Caco-2 (cell line): ENCODE measurements at regions not wholly inside any gene's neighbourhood (a gene's known extent, or its start where the extent isn't known, plus 50 kb on each side); places are given as distances from the start of the nearest gene placed in this dataset.

Source experiments
- BruUV-seq: library from RNA; stranded (reverse); fragments of 400-500 nt; replicated peaks from 2 replicates; lab custom pipeline; 2021; lab: Mats Ljungman, UMichigan
- CTCF ChIA-PET: fragments of 300-600 bp; sonication (Branson Sonifier 250); formaldehyde crosslinking; loops from one replicate; lab custom pipeline; 2022; ENCODE audit warnings: antibody characterized with exemption; lab: Charles Lee
- POLR2A ChIA-PET: fragments of 300-600 bp; sonication (Branson Sonifier 250); formaldehyde crosslinking; loops from one replicate; lab custom pipeline; 2022; ENCODE audit warnings: antibody characterized with exemption; lab: Charles Lee
- DNase-seq, 2 experiments: peaks; one replicate each; pipeline versions ENCODE4 v3.0.0 to v3.0.0-alpha.2; 2020 to 2022
- H3K27me3 ChIP-seq: replicated peaks from 2 replicates; pipeline ENCODE4 v1.6.0; 2011; ENCODE audit warnings: low read length; ENCODE audit not compliant: control insufficient read depth, insufficient read depth
- H3K36me3 ChIP-seq: 2 replicates; pipeline ENCODE4 v1.5.1; 2011; ENCODE audit warnings: low read length; ENCODE audit not compliant: control insufficient read depth, insufficient read depth
- H3K4me1 ChIP-seq: fragments of 250-450 bp; sonication (Bioruptor Pico); 2 replicates; pipeline ENCODE4 v1.5.1; 2020; ENCODE audit warnings: mild to moderate bottlenecking
- H3K4me3 ChIP-seq: 2 replicates; pipeline ENCODE4 v1.5.1; 2011; ENCODE audit warnings: low read depth, mild to moderate bottlenecking, control low read depth, low read length
- H3K9me3 ChIP-seq: fragments of 250-450 bp; sonication (Bioruptor Pico); 2 replicates; pipeline ENCODE4 v1.5.1; 2020; ENCODE audit warnings: mild to moderate bottlenecking, moderate library complexity
- H3K27ac Mint-ChIP-seq: one replicate; pipeline ENCODE4 v1.8.0; 2022; ENCODE audit warnings: mixed read lengths; ENCODE audit not compliant: unreplicated experiment
- H3K27me3 Mint-ChIP-seq: one replicate; pipeline ENCODE4 v1.8.0; 2022; ENCODE audit warnings: mixed read lengths; ENCODE audit not compliant: insufficient read depth, unreplicated experiment
- H3K36me3 Mint-ChIP-seq: one replicate; pipeline ENCODE4 v1.8.0; 2022; ENCODE audit warnings: mild to moderate bottlenecking, mixed read lengths; ENCODE audit not compliant: insufficient read depth, unreplicated experiment
- H3K4me1 Mint-ChIP-seq: one replicate; pipeline ENCODE4 v1.8.0; 2022; ENCODE audit warnings: low read depth, mixed read lengths; ENCODE audit not compliant: unreplicated experiment
- H3K4me3 Mint-ChIP-seq: one replicate; pipeline ENCODE4 v1.8.0; 2022; ENCODE audit warnings: mild to moderate bottlenecking, moderate library complexity, mixed read lengths; ENCODE audit not compliant: unreplicated experiment
- H3K9me3 Mint-ChIP-seq: one replicate; pipeline ENCODE4 v1.8.0; 2022; ENCODE audit warnings: mixed read lengths; ENCODE audit not compliant: unreplicated experiment
- CTCF ChIP-seq, 2 experiments: fragments of 200-600 bp in 1 of 2; IDR thresholded peaks; 1 replicate in 1 of 2; 2 replicates in 1 of 2; pipeline versions ENCODE4 v1.5.1 to v1.8.0; 2011 to 2022; ENCODE audit warnings: antibody characterized with exemption in 1 of 2, control low read depth in 1 of 2, inconsistent platforms in 1 of 2, low read depth in 1 of 2, low read length in 1 of 2, mild to moderate bottlenecking in 1 of 2, moderate library complexity in 1 of 2; ENCODE audit not compliant: insufficient read depth in 1 of 2, severe bottlenecking in 1 of 2, unreplicated experiment in 1 of 2
- intact Hi-C: fragments of 100-400 bp; cut with micrococcal nuclease; formaldehyde crosslinking; loops from one replicate; pipeline ENCODE4 v1.10.0; 2022; ENCODE audit not compliant: unreplicated experiment

GRCh38 chr7:109076396-109076972 lies 506.8 kb downstream of the DNAJB9 start:
- intact Hi-C loops: no loop called here
- no peak overlapping the region for H3K27ac Mint-ChIP-seq
- BruUV-seq: no TSS peak
- H3K36me3 Mint-ChIP-seq: no peaks in the 10 kb centered on the region
- no peak overlapping the region for H3K4me3 Mint-ChIP-seq
- H3K4me1 Mint-ChIP-seq: no peaks in the 10 kb centered on the region
- no peaks in the 10 kb centered on the region for H3K36me3 ChIP-seq
- ChIA-PET POLR2A (no interaction called here), CTCF (no interaction called here)
- no peaks in the 10 kb centered on the region for H3K4me1 ChIP-seq
- H3K27me3 Mint-ChIP-seq: no peaks in the 10 kb centered on the region
- no peak for TF ChIP-seq CTCF (IDR thresholded peaks at IDR 0.05; ENCODE audit: insufficient read depth in 1 of 2, low read depth in 1 of 2, low read length in 1 of 2, severe bottlenecking in 1 of 2, unreplicated experiment in 1 of 2)
- no peak for DNase-seq
- H3K4me3 ChIP-seq: no peak overlapping the region
- no peaks in the 10 kb centered on the region for H3K9me3 ChIP-seq
- H3K27me3 ChIP-seq: no peaks in the 10 kb centered on the region
- H3K9me3 Mint-ChIP-seq: no peaks in the 10 kb centered on the region

GRCh38 chr7:109091042-109091441 lies 521.4 kb downstream of the DNAJB9 start:
- ChIA-PET POLR2A (no interaction called here), CTCF (no interaction called here)
- no peaks in the 10 kb centered on the region for H3K4me1 Mint-ChIP-seq
- TF ChIP-seq CTCF (IDR thresholded peaks at IDR 0.05; ENCODE audit: insufficient read depth in 1 of 2, low read depth in 1 of 2, low read length in 1 of 2, severe bottlenecking in 1 of 2, unreplicated experiment in 1 of 2): no peak
- H3K27me3 Mint-ChIP-seq: no peaks in the 10 kb centered on the region
- no peak for DNase-seq
- no peaks in the 10 kb centered on the region for H3K36me3 Mint-ChIP-seq
- H3K4me1 ChIP-seq: no peaks in the 10 kb centered on the region
- H3K4me3 ChIP-seq: no peak overlapping the region
- H3K9me3 Mint-ChIP-seq: no peaks in the 10 kb centered on the region
- intact Hi-C loops: loop anchor here (5.0 kb wide), 1 partner anchor 99 kb away; no protein-coding TSS in a partner anchor
- H3K36me3 ChIP-seq: no peaks in the 10 kb centered on the region
- H3K9me3 ChIP-seq: peaks cover 6% of the 10 kb centered on the region; the same call in 1 of the 2 replicates
- no peak overlapping the region for H3K27ac Mint-ChIP-seq
- no peaks in the 10 kb centered on the region for H3K27me3 ChIP-seq
- BruUV-seq: no TSS peak
- H3K4me3 Mint-ChIP-seq: no peak overlapping the region

- peak in 1 of 2 experiments; percentile 9 for TF ChIP-seq CTCF (IDR thresholded peaks at IDR 0.05; ENCODE audit: insufficient read depth in 1 of 2, low read depth in 1 of 2, low read length in 1 of 2, severe bottlenecking in 1 of 2, unreplicated experiment in 1 of 2)
- no peak overlapping the region for H3K4me3 ChIP-seq
- no peak for DNase-seq
- no TSS peak for BruUV-seq
- intact Hi-C loops: loop anchor here (2.0 to 5.0 kb wide), 2 partner anchors 100 to 119 kb away; no protein-coding TSS in a partner anchor
- no peaks in the 10 kb centered on the region for H3K36me3 ChIP-seq
- no peaks in the 10 kb centered on the region for H3K36me3 Mint-ChIP-seq
- no peaks in the 10 kb centered on the region for H3K9me3 Mint-ChIP-seq
- H3K27ac Mint-ChIP-seq: no peak overlapping the region
- CTCF ChIA-PET: interaction anchor here (0.8 to 1.0 kb wide), 2 partner anchors 119 to 432 kb away, joined by 3 read pairs; no protein-coding TSS in a partner anchor
- H3K9me3 ChIP-seq: peaks cover 6% of the 10 kb centered on the region; the same call in 1 of the 2 replicates
- POLR2A ChIA-PET: no interaction called here
- H3K4me1 Mint-ChIP-seq: no peaks in the 10 kb centered on the region
- no peaks in the 10 kb centered on the region for H3K4me1 ChIP-seq
- H3K4me3 Mint-ChIP-seq: no peak overlapping the region
- no peaks in the 10 kb centered on the region for H3K27me3 Mint-ChIP-seq
- no peaks in the 10 kb centered on the region for H3K27me3 ChIP-seq
Measured at GRCh38 chr7:109092268-109092667, 522.6 kb downstream of the DNAJB9 start.
